ENCODE measurements at regions not wholly inside any gene's neighbourhood (a gene's known extent, or its start where the extent isn't known, plus 50 kb on each side); places are given as distances from the start of the nearest gene placed in this dataset.

GRCh38 chr2:66836851-66837250 is 401.9 kb downstream of the MEIS1 start:
- H3K4me1 Mint-ChIP-seq, result no peaks in the 10 kb centered on the region
- H3K36me3 ChIP-seq (ENCODE audit: control insufficient read depth, insufficient read depth, low read length), result no peaks in the 10 kb centered on the region

GRCh38 chr2:66839551-66840320 is 404.8 kb downstream of the MEIS1 start:
- Mint-ChIP-seq H3K4me1 (peaks cover 7% of the 10 kb centered on the region), H3K27ac (no peak overlapping the region), H3K4me3 (no peak overlapping the region), H3K36me3 (ENCODE audit: low read depth) (no peaks in the 10 kb centered on the region), H3K9me3 (no peaks in the 10 kb centered on the region), H3K27me3 (ENCODE audit: insufficient read depth) (peaks cover 2% of the 10 kb centered on the region)
- Histone ChIP-seq H3K9ac (ENCODE audit: extremely low read depth, low read length, poor library complexity, severe bottlenecking) (no peak overlapping the region), H3K9me3 (ENCODE audit: control insufficient read depth, low read length) (no peaks in the 10 kb centered on the region), H3K4me3 (ENCODE audit: low read length) (no peak overlapping the region), H3K4me1 (ENCODE audit: control insufficient read depth, insufficient read depth, low read length) (no peaks in the 10 kb centered on the region), H3K27me3 (ENCODE audit: control insufficient read depth, insufficient read depth, low read length, poor library complexity, severe bottlenecking) (no peaks in the 10 kb centered on the region), H3K27ac (ENCODE audit: low read depth, low read length) (no peak overlapping the region), H3K36me3 (ENCODE audit: control insufficient read depth, insufficient read depth, low read length) (no peaks in the 10 kb centered on the region)
- no peak for TF ChIP-seq CTCF (conservative IDR thresholded peaks at IDR 0.05)
- 97% methylated on average over 4 of the region's 4 CpGs; no CpG with 5 or more reads in 1 of the 2 experiments for WGBS, 2 experiments (ENCODE audit: insufficient coverage in 1 of 2, insufficient read length in 1 of 2)
- no peak for DNase-seq

More at GRCh38 chr2:66836851-66837250, 401.9 kb downstream of the MEIS1 start:
- Histone ChIP-seq H3K9ac (ENCODE audit: extremely low read depth, low read length, poor library complexity, severe bottlenecking) (no peak overlapping the region), H3K27ac (ENCODE audit: low read depth, low read length) (no peak overlapping the region), H3K4me3 (ENCODE audit: low read length) (no peak overlapping the region), H3K9me3 (ENCODE audit: control insufficient read depth, low read length) (no peaks in the 10 kb centered on the region), H3K4me1 (ENCODE audit: control insufficient read depth, insufficient read depth, low read length) (no peaks in the 10 kb centered on the region), H3K27me3 (ENCODE audit: control insufficient read depth, insufficient read depth, low read length, poor library complexity, severe bottlenecking) (no peaks in the 10 kb centered on the region)
- Mint-ChIP-seq H3K36me3 (ENCODE audit: low read depth) (no peaks in the 10 kb centered on the region), H3K9me3 (no peaks in the 10 kb centered on the region), H3K27ac (no peak overlapping the region), H3K4me3 (no peak overlapping the region), H3K27me3 (ENCODE audit: insufficient read depth) (peaks cover 6% of the 10 kb centered on the region)
- WGBS, 2 experiments (ENCODE audit: insufficient coverage in 1 of 2, insufficient read length in 1 of 2), result 96% methylated on average over 1 of the region's 1 CpG; no CpG with 5 or more reads in 1 of the 2 experiments
- TF ChIP-seq CTCF (conservative IDR thresholded peaks at IDR 0.05), result no peak
- DNase-seq, result no peak

- Mint-ChIP-seq H3K36me3 (ENCODE audit: low read depth) (no peaks in the 10 kb centered on the region), H3K4me3 (no peak overlapping the region), H3K9me3 (no peaks in the 10 kb centered on the region), H3K27ac (no peak overlapping the region), H3K27me3 (ENCODE audit: insufficient read depth) (peaks cover 2% of the 10 kb centered on the region), H3K4me1 (peaks cover 7% of the 10 kb centered on the region)
- Histone ChIP-seq H3K36me3 (ENCODE audit: control insufficient read depth, insufficient read depth, low read length) (no peaks in the 10 kb centered on the region), H3K27ac (ENCODE audit: low read depth, low read length) (no peak overlapping the region), H3K4me1 (ENCODE audit: control insufficient read depth, insufficient read depth, low read length) (no peaks in the 10 kb centered on the region), H3K9me3 (ENCODE audit: control insufficient read depth, low read length) (no peaks in the 10 kb centered on the region), H3K4me3 (ENCODE audit: low read length) (no peak overlapping the region), H3K9ac (ENCODE audit: extremely low read depth, low read length, poor library complexity, severe bottlenecking) (no peak overlapping the region), H3K27me3 (ENCODE audit: control insufficient read depth, insufficient read depth, low read length, poor library complexity, severe bottlenecking) (no peaks in the 10 kb centered on the region)
- WGBS, 2 experiments (ENCODE audit: insufficient coverage in 1 of 2, insufficient read length in 1 of 2), result 96 to 97% methylated on average over 5 to 7 of the region's 8 CpGs
- DNase-seq, result no peak
- TF ChIP-seq CTCF (conservative IDR thresholded peaks at IDR 0.05), result no peak
These were observed 405.5 kb downstream of the MEIS1 start for GRCh38 chr2:66840321-66841002.
